NB4 (cell line): ENCODE measurements at regions not wholly inside any gene's neighbourhood (a gene's known extent, or its start where the extent isn't known, plus 50 kb on each side); places are given as distances from the start of the nearest gene placed in this dataset.

Source experiments
- DNase-seq: peaks from one replicate; pipeline ENCODE4 v3.0.0; 2010; ENCODE audit warnings: low read depth
- H3K4me3 ChIP-seq: one replicate; pipeline ENCODE4 v1.5.1; 2011; ENCODE audit warnings: mild to moderate bottlenecking, low read depth, low read length, moderate library complexity
- MYC ChIP-seq: IDR thresholded peaks from 2 replicates; pipeline ENCODE4 v1.6.1; 2011; ENCODE audit warnings: low read depth, low read length
- POLR2A ChIP-seq: IDR thresholded peaks from 2 replicates; pipeline ENCODE4 v1.6.1; 2011; ENCODE audit warnings: mild to moderate bottlenecking; ENCODE audit not compliant: insufficient read length; ENCODE audit errors: extremely low read depth
- TF ChIP-seq, protein P1 (sequence below): IDR thresholded peaks from 2 replicates; pipeline ENCODE4 v1.6.1; 2011; ENCODE audit warnings: low read depth, low read length
- TF ChIP-seq, protein P2 (sequence below): IDR thresholded peaks from one replicate; pipeline ENCODE4 v1.5.1; 2012; ENCODE audit warnings: low read depth, low read length

DNA sequence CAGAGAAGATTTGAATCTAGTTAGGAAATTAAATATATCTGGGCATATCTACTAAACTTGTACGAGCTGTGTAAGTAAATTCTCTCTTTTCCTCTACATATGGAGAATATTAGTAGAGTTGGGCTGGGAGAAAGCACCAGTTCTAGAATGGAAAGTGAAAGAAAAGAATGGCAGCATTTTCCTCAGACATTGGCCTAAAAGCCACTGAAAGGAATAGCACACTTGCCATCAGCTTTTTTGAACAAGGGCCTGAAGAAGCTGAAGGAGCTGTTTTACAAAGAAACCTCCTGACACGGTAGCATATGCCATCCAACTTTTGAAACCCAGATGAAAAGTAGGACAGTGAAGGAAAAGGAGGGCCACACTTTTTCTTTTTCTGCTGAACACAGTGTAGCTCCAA is 1563.7 kb upstream of the TENM4 start:
- DNase-seq, result no peak
- H3K4me3 ChIP-seq, result no peak overlapping the region
- TF ChIP-seq, protein P1, sequence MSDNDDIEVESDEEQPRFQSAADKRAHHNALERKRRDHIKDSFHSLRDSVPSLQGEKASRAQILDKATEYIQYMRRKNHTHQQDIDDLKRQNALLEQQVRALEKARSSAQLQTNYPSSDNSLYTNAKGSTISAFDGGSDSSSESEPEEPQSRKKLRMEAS, result no peak
- TF ChIP-seq, protein P2, sequence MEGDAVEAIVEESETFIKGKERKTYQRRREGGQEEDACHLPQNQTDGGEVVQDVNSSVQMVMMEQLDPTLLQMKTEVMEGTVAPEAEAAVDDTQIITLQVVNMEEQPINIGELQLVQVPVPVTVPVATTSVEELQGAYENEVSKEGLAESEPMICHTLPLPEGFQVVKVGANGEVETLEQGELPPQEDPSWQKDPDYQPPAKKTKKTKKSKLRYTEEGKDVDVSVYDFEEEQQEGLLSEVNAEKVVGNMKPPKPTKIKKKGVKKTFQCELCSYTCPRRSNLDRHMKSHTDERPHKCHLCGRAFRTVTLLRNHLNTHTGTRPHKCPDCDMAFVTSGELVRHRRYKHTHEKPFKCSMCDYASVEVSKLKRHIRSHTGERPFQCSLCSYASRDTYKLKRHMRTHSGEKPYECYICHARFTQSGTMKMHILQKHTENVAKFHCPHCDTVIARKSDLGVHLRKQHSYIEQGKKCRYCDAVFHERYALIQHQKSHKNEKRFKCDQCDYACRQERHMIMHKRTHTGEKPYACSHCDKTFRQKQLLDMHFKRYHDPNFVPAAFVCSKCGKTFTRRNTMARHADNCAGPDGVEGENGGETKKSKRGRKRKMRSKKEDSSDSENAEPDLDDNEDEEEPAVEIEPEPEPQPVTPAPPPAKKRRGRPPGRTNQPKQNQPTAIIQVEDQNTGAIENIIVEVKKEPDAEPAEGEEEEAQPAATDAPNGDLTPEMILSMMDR, result no peak
- TF ChIP-seq MYC, result no peak

DNA sequence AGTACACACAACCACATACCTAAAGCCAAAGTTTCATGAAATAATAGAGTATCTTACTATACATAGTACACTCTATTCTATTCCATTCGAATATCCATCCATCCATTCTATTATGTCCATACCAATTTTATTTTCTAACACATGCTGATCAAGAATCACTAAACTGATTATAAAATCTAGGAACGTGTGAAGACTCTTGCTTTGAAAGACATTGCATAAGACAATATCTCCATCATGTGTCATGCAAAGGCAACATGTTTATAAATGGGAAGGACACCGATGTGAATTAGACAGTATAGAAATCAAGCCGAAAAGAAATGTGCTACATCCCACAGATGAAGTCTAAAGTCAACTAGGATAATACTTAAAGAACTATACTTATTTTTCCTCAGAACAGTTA is 1561.5 kb upstream of the TENM4 start:
- TF ChIP-seq MYC, result no peak
- TF ChIP-seq, protein P2, result no peak
- TF ChIP-seq POLR2A, result no peak
- TF ChIP-seq, protein P1, result no peak
- no peak for DNase-seq
- H3K4me3 ChIP-seq, result no peak overlapping the region

DNA sequence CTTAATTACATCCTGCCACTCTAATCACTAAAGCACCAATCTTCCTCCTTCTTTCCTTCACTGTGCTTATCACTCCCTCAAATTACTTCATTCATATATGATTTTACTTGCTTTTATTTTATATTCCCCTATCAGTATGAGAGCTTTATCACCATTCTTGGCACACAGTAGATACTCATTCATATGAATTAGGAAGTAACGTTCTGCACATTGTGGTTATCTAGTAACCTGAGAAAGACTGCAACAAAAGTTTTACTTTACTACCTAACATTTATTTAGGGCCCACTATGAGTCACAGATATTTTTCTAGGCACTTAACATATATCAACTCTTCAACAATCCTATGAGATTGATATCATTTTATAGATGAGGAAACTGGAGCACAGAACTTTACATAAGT is 1559.9 kb upstream of the TENM4 start:
- H3K4me3 ChIP-seq, result no peak overlapping the region
- TF ChIP-seq, protein P2, result no peak
- TF ChIP-seq, protein P1, result no peak
- TF ChIP-seq MYC (no peak), POLR2A (no peak)
- no peak for DNase-seq

DNA sequence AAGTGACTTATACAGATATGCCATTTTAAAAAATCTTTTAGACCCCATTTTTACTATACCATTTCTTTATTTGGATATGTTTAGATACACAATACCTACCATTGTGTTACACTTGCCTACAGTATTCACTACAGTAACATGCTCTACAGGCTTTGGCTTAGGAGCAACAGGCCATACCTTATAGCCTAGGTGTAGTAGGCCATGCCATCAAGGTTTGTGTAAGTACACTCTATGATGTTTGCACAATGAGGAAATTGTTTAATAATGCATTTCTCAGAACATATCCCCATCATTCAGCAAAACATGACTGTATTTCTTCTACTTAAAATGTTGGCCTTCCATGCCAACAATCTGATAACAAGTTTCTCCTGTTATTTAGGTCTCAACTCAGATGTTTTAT is 1559.5 kb upstream of the TENM4 start:
- H3K4me3 ChIP-seq, result no peak overlapping the region
- DNase-seq, result no peak
- no peak for TF ChIP-seq POLR2A
- TF ChIP-seq MYC, result no peak
- TF ChIP-seq, protein P2, result no peak
- TF ChIP-seq, protein P1, result no peak

DNA sequence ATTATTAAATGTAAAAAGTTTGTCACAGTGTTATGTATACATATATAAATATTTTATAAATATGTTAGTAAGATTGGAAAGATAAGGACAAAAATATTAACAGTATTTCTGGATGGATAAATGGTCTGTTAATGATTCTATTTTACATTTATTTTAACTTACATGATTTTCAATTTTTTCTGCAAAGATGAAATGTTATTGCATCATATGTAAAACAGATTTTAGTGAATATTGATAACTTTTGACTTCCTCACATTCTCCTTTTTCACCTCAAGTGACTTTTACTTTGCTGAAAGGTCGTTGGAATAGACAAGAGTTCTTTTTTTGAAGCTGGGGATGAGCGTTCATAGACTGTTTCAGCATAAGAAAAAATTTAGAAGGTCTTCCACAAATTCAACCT is 1554.7 kb upstream of the TENM4 start:
- no peak overlapping the region for H3K4me3 ChIP-seq
- TF ChIP-seq, protein P2, result no peak
- TF ChIP-seq, protein P1, result no peak
- no peak for TF ChIP-seq POLR2A
- TF ChIP-seq MYC, result no peak

DNA sequence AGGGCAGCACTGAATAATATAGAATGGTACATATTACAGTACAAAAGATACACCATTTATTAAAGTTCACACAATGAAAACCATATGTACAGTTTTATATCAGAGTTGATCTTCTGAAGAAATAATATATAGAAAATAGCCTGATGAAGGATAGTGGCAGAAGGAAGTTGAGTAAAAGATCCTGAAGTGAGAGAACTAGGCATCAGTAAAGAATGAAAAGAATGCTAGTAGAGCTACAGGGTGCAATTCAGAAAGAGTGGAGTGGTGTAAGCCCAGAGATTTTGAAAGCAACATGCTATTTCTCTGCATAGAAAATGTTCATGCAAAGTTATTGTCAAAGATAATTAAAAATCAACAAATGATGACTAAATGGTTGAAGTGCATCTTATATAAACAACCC is 1552.7 kb upstream of the TENM4 start:
- DNase-seq, result no peak
- H3K4me3 ChIP-seq, result no peak overlapping the region
- TF ChIP-seq POLR2A, result no peak
- no peak for TF ChIP-seq MYC
- TF ChIP-seq, protein P2, result no peak
- TF ChIP-seq, protein P1, result no peak

More for the DNA sequence above, 1554.7 kb upstream of the TENM4 start:
- no peak for DNase-seq
